ENCODE measurements at regions not wholly inside any gene's neighbourhood (a gene's known extent, or its start where the extent isn't known, plus 50 kb on each side); places are given as distances from the start of the nearest gene placed in this dataset.

GRCh38 chr6:14784596-14785492, 461.0 kb upstream of the JARID2 start:
- CTCF ChIA-PET, result interaction anchor here (1.4 to 1.5 kb wide), 2 partner anchors 9 to 573 kb away, joined by 3 to 5 read pairs; no protein-coding TSS in a partner anchor
- peak overlapping the region; percentile 94 for H3K27ac Mint-ChIP-seq
- peaks cover 32% of the 10 kb centered on the region for H3K4me1 Mint-ChIP-seq
- H3K4me3 Mint-ChIP-seq, result peak overlapping the region; percentile 20
- H3K36me3 Mint-ChIP-seq, result peaks cover 5% of the 10 kb centered on the region
- DNase-seq, result peak; percentile 47
- no peaks in the 10 kb centered on the region for H3K27me3 Mint-ChIP-seq
- peaks cover 9% of the 10 kb centered on the region for H3K9me3 Mint-ChIP-seq

- Mint-ChIP-seq H3K4me1 (peaks cover 32% of the 10 kb centered on the region), H3K9me3 (peaks cover 9% of the 10 kb centered on the region), H3K4me3 (no peak overlapping the region), H3K27me3 (no peaks in the 10 kb centered on the region), H3K36me3 (peaks cover 5% of the 10 kb centered on the region), H3K27ac (peak overlapping the region; percentile 94)
- CTCF ChIA-PET, result interaction anchor here (1.4 kb wide), 1 partner anchor 574 kb away, joined by 3 read pairs; no protein-coding TSS in a partner anchor
- no peak for DNase-seq
Measured at GRCh38 chr6:14785493-14785790, 460.4 kb upstream of the JARID2 start.

- no peak for DNase-seq
- Mint-ChIP-seq H3K36me3 (peaks cover 5% of the 10 kb centered on the region), H3K4me1 (peaks cover 32% of the 10 kb centered on the region), H3K9me3 (peaks cover 9% of the 10 kb centered on the region), H3K27me3 (no peaks in the 10 kb centered on the region), H3K27ac (no peak overlapping the region), H3K4me3 (no peak overlapping the region)
- CTCF ChIA-PET, result no interaction called here
Measured at GRCh38 chr6:14786008-14786407, 459.9 kb upstream of the JARID2 start.

GRCh38 chr6:14786455-14786854, 459.4 kb upstream of the JARID2 start:
- CTCF ChIA-PET, result no interaction called here
- H3K4me3 Mint-ChIP-seq, result no peak overlapping the region
- no peaks in the 10 kb centered on the region for H3K27me3 Mint-ChIP-seq
- H3K36me3 Mint-ChIP-seq, result peaks cover 5% of the 10 kb centered on the region
- peaks cover 9% of the 10 kb centered on the region for H3K9me3 Mint-ChIP-seq
- no peak overlapping the region for H3K27ac Mint-ChIP-seq
- no peak for DNase-seq
- peaks cover 32% of the 10 kb centered on the region for H3K4me1 Mint-ChIP-seq

- H3K27ac Mint-ChIP-seq, result no peak overlapping the region
- H3K4me1 Mint-ChIP-seq, result peaks cover 32% of the 10 kb centered on the region
- CTCF ChIA-PET, result interaction anchor here (0.7 kb wide), 1 partner anchor 37 kb away, joined by 3 read pairs; no protein-coding TSS in a partner anchor
- peaks cover 5% of the 10 kb centered on the region for H3K36me3 Mint-ChIP-seq
- peaks cover 9% of the 10 kb centered on the region for H3K9me3 Mint-ChIP-seq
- DNase-seq, result no peak
- no peak overlapping the region for H3K4me3 Mint-ChIP-seq
- no peaks in the 10 kb centered on the region for H3K27me3 Mint-ChIP-seq
Measured at GRCh38 chr6:14787250-14787649, 458.6 kb upstream of the JARID2 start.

GRCh38 chr6:14787677-14788076, 458.2 kb upstream of the JARID2 start:
- CTCF ChIA-PET, result interaction anchor here (0.7 kb wide), 1 partner anchor 36 kb away, joined by 3 read pairs; no protein-coding TSS in a partner anchor
- peaks cover 5% of the 10 kb centered on the region for H3K36me3 Mint-ChIP-seq
- DNase-seq, result no peak
- no peaks in the 10 kb centered on the region for H3K27me3 Mint-ChIP-seq
- H3K4me1 Mint-ChIP-seq, result peaks cover 32% of the 10 kb centered on the region
- no peak overlapping the region for H3K27ac Mint-ChIP-seq
- H3K4me3 Mint-ChIP-seq, result no peak overlapping the region
- H3K9me3 Mint-ChIP-seq, result peaks cover 7% of the 10 kb centered on the region

- H3K27ac Mint-ChIP-seq, result no peak overlapping the region
- no peak for DNase-seq
Measured at GRCh38 chr6:14789996-14790395, 455.9 kb upstream of the JARID2 start.

GRCh38 chr6:14790976-14791375, 454.9 kb upstream of the JARID2 start:
- peaks cover 3% of the 10 kb centered on the region for H3K36me3 Mint-ChIP-seq
- peaks cover 7% of the 10 kb centered on the region for H3K27me3 Mint-ChIP-seq
- no peak overlapping the region for H3K4me3 Mint-ChIP-seq
- peaks cover 14% of the 10 kb centered on the region for H3K4me1 Mint-ChIP-seq
- no peak for DNase-seq
- no peaks in the 10 kb centered on the region for H3K9me3 Mint-ChIP-seq
- H3K27ac Mint-ChIP-seq, result no peak overlapping the region
- CTCF ChIA-PET, result no interaction called here

More at GRCh38 chr6:14789996-14790395, 455.9 kb upstream of the JARID2 start:
- CTCF ChIA-PET, result no interaction called here
- H3K4me1 Mint-ChIP-seq, result peaks cover 24% of the 10 kb centered on the region
- H3K36me3 Mint-ChIP-seq, result peaks cover 3% of the 10 kb centered on the region
- no peaks in the 10 kb centered on the region for H3K9me3 Mint-ChIP-seq
- no peak overlapping the region for H3K4me3 Mint-ChIP-seq
- H3K27me3 Mint-ChIP-seq, result peaks cover 1% of the 10 kb centered on the region

GRCh38 chr6:14791526-14791925, 454.3 kb upstream of the JARID2 start:
- peaks cover 7% of the 10 kb centered on the region for H3K27me3 Mint-ChIP-seq
- no peak for DNase-seq
- H3K9me3 Mint-ChIP-seq, result no peaks in the 10 kb centered on the region
- peaks cover 3% of the 10 kb centered on the region for H3K36me3 Mint-ChIP-seq
- no peak overlapping the region for H3K4me3 Mint-ChIP-seq
- CTCF ChIA-PET, result no interaction called here
- H3K4me1 Mint-ChIP-seq, result peaks cover 9% of the 10 kb centered on the region
- no peak overlapping the region for H3K27ac Mint-ChIP-seq

GRCh38 chr6:14792118-14792955, 453.5 kb upstream of the JARID2 start:
- peaks cover 1% of the 10 kb centered on the region for H3K4me1 Mint-ChIP-seq

GRCh38 chr6:14795451-14795850, 450.4 kb upstream of the JARID2 start:
- H3K9me3 Mint-ChIP-seq, result no peaks in the 10 kb centered on the region
- CTCF ChIA-PET, result interaction anchor here (2.4 kb wide), 1 partner anchor 11 kb away, joined by 5 read pairs; no protein-coding TSS in a partner anchor
- DNase-seq, result no peak
- no peak overlapping the region for H3K4me3 Mint-ChIP-seq
- H3K27ac Mint-ChIP-seq, result no peak overlapping the region
- H3K4me1 Mint-ChIP-seq, result peaks cover 6% of the 10 kb centered on the region
- no peaks in the 10 kb centered on the region for H3K36me3 Mint-ChIP-seq
- H3K27me3 Mint-ChIP-seq, result peaks cover 26% of the 10 kb centered on the region

More at GRCh38 chr6:14792118-14792955, 453.5 kb upstream of the JARID2 start:
- CTCF ChIA-PET, result no interaction called here
- Mint-ChIP-seq H3K9me3 (no peaks in the 10 kb centered on the region), H3K4me3 (no peak overlapping the region), H3K27me3 (peaks cover 7% of the 10 kb centered on the region), H3K27ac (no peak overlapping the region), H3K36me3 (peaks cover 2% of the 10 kb centered on the region)
- no peak for DNase-seq

GRCh38 chr6:14796974-14797762, 448.7 kb upstream of the JARID2 start:
- CTCF ChIA-PET, result interaction anchor here (0.7 kb wide), 1 partner anchor 696 kb away, joined by 5 read pairs; no protein-coding TSS in a partner anchor
- H3K27me3 Mint-ChIP-seq, result peaks cover 26% of the 10 kb centered on the region
- H3K4me1 Mint-ChIP-seq, result peaks cover 6% of the 10 kb centered on the region
- no peak for DNase-seq
- H3K36me3 Mint-ChIP-seq, result no peaks in the 10 kb centered on the region
- no peak overlapping the region for H3K4me3 Mint-ChIP-seq
- no peaks in the 10 kb centered on the region for H3K9me3 Mint-ChIP-seq
- no peak overlapping the region for H3K27ac Mint-ChIP-seq

- no peaks in the 10 kb centered on the region for H3K36me3 Mint-ChIP-seq
- no peak overlapping the region for H3K27ac Mint-ChIP-seq
- H3K4me3 Mint-ChIP-seq, result no peak overlapping the region
- no peak for DNase-seq
- CTCF ChIA-PET, result no interaction called here
- H3K9me3 Mint-ChIP-seq, result no peaks in the 10 kb centered on the region
- peaks cover 6% of the 10 kb centered on the region for H3K4me1 Mint-ChIP-seq
- peaks cover 26% of the 10 kb centered on the region for H3K27me3 Mint-ChIP-seq
Measured at GRCh38 chr6:14797875-14798593, 447.8 kb upstream of the JARID2 start.

Measured in activated naive CD4-positive, alpha-beta T cell treated with anti-CD3 and anti-CD28 coated beads, Interleukin-2, amount 10 ng/mL, durations not matched to agents 7 days and 5 days (primary cell).